GM12874 (cell line): ENCODE measurements at regions not wholly inside any gene's neighbourhood (a gene's known extent, or its start where the extent isn't known, plus 50 kb on each side); places are given as distances from the start of the nearest gene placed in this dataset.

ENCODE experiments used
- TF ChIP-seq, protein P1 (sequence below): IDR thresholded peaks from 2 replicates; pipeline ENCODE4 v1.5.1; 2011; ENCODE audit warnings: low read depth, mild to moderate bottlenecking, control low read depth, low read length, moderate library complexity; ENCODE audit not compliant: insufficient read depth

DNA sequence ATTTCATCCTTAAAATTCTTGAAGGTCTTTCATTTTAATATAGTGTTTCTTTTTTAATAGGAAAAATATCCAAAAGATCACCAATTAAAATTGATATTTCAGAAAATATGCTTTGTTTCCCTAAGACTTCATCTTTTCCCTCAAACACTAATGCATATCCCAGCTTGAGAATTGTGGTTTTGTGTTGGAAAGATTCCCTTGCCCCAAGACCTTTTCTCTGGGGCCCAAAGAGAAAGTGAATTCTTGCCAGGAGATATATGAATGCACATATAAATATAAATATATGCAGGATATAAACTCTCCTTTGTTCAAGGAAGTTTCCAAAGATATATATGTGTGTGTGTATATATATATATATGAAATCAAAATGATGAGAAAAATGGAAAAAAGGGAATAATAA lies 241.2 kb downstream of the FAM76B start:
- TF ChIP-seq, protein P1, sequence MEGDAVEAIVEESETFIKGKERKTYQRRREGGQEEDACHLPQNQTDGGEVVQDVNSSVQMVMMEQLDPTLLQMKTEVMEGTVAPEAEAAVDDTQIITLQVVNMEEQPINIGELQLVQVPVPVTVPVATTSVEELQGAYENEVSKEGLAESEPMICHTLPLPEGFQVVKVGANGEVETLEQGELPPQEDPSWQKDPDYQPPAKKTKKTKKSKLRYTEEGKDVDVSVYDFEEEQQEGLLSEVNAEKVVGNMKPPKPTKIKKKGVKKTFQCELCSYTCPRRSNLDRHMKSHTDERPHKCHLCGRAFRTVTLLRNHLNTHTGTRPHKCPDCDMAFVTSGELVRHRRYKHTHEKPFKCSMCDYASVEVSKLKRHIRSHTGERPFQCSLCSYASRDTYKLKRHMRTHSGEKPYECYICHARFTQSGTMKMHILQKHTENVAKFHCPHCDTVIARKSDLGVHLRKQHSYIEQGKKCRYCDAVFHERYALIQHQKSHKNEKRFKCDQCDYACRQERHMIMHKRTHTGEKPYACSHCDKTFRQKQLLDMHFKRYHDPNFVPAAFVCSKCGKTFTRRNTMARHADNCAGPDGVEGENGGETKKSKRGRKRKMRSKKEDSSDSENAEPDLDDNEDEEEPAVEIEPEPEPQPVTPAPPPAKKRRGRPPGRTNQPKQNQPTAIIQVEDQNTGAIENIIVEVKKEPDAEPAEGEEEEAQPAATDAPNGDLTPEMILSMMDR = no peak

DNA sequence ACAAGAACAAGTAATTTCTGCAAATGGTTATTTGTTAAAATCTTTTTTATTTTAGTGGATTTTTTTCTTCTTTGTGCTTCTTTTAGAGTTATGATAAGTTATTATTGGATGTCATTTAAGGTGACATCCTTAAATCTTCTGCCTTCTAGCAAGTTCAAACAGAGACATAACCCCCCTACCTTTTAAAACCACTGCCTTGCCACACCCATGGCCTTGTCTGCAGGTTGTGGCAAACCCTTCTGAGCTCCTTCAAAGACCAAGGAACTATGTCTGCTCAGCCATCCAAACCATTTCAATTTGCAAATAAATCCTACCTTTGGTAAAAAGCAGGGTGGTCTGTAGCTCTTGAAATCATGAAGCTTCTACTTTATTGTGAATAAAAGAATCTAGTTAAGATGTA lies 241.6 kb downstream of the FAM76B start:
- TF ChIP-seq, protein P1 = no peak

DNA sequence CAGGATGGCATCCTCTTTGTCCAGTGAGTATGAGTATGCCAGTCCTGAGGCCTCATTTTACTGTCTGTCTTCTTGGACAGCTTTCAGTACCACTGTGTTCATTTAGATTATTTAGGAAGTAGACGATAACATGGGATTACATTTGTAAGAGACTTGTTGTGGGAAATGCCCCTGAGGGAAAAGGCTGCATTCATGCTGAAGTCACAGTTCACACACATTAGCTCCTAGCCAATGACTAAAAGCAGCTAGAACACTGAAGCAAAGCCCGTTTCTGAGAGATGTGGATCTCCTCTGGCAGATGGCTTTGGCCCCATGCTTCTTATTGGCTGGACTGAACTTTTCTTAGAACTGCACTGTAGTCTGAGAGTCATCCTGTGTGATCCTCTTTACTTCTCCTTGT lies 242.4 kb downstream of the FAM76B start:
- TF ChIP-seq, protein P1 = no peak

DNA sequence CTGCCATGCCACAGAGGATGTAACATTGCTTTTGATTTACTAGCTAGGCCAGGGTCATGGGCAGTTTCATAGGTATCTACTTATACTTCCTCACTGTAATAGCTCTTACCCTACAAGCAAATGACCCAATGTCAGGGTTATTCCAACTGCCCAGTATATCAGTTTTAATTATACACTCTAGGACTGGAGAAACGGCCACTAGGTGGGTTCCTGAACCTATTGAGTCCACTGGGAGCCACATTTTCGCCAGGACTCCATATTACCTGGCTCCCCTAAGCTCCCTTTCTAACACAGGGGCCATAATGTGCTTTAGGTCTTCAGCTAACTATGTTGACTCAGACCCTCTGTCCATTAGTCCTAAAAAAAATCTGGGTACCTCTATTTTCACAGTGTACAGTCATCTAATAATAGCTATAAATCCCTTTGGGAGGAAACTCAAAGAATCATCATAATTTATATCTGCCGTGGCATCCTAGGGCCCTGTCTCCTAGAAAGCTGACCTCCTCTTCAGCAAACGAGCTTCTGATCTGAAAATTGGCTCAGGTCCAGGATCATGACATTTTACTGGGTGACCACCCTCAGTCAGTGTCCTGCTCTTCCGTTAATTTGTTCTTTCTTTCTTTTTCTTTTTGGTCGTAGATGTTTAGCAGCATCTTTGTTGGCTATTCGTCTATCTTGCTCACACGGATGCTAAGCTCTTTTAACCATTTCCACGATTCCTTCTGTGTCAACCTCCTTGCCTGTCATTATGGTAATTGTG lies 244.3 kb downstream of the FAM76B start:
- TF ChIP-seq, protein P1 = 0 out of 2 replicates have a peak, but pooled peaks have one; percentile 9

DNA sequence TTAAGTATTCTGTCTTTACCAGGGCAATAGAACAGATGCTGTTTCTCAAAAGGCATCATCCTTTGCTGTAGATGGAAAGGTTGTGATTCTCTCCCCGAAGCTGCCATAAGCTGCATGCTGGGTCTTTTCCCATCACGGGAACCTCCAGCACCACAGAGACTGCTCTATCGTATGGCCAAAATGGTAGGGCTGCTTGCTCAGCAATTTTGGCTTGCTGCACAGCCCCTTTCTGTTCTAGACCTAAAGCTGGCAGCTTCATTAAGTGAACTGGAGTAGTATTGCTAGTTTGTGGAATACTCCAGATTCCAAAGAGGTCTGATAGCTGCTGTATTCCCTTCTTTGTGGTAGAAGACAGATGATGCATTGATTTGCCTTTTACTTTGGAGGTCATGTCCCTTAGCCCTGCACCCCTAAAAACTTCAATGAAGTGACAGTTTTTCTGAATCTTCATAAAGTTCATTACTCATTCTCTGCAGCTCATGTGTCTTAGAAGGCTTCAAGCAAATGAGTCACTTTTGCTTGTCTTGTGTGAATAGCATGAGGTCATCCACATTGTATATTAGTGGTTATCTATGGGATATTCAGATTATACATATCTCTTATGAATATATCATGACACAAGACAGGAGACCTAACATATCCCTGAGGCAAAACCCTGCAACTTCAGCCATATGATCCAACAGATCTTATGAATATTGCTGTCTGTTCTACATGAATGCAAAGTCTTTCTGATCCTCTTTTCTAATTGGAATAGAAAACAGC lies 245.3 kb downstream of the FAM76B start:
- TF ChIP-seq, protein P1 = no peak

- TF ChIP-seq, protein P1 = no peak
These were observed 246.6 kb downstream of the FAM76B start for GRCh38 chr11:95542868-95543551.

- TF ChIP-seq, protein P1 = no peak
These were observed 247.9 kb downstream of the FAM76B start for GRCh38 chr11:95541715-95542114.
